ENCODE measurements at regions not wholly inside any gene's neighbourhood (a gene's known extent, or its start where the extent isn't known, plus 50 kb on each side); places are given as distances from the start of the nearest gene placed in this dataset.

DNA sequence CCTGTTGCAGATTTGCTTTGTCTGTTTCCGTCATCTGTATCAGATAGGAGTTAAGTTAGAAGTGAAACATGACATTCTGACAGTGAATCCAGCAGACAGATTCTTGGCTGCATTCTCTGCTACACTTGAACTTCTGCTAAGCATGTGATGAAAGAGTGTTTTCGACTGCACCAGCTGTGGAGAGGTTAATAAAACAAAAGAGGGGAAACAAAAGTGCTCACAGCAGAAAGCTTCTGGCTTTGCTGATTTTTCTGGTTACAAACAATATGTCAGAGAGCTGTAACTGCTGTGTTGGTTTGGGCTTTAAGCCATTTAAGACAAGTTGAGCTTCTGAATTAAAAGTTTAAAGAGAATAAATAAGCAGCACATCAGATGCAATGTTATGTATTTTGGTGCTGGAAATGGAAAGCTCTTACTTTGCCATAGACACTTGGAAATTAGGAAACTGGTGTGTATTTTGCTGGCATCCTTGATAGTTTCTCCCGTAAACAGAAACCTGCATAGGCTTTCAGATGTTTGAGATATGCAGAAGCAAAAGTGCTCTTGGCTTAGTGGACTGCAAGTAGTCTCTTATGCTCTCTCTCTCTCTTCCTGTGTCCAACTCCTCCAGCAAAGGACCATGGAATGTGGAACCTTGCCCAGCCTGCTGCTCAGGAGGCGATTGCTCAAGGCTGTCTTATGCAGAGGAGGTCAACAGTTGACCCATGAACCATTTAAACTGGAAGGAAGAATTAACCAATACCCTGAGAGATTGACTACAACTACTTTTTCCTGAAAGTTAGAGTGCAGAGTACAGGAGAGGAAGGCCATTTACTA, 104.9 kb downstream of the RPS12 start:
- TF ChIP-seq, protein P1, sequence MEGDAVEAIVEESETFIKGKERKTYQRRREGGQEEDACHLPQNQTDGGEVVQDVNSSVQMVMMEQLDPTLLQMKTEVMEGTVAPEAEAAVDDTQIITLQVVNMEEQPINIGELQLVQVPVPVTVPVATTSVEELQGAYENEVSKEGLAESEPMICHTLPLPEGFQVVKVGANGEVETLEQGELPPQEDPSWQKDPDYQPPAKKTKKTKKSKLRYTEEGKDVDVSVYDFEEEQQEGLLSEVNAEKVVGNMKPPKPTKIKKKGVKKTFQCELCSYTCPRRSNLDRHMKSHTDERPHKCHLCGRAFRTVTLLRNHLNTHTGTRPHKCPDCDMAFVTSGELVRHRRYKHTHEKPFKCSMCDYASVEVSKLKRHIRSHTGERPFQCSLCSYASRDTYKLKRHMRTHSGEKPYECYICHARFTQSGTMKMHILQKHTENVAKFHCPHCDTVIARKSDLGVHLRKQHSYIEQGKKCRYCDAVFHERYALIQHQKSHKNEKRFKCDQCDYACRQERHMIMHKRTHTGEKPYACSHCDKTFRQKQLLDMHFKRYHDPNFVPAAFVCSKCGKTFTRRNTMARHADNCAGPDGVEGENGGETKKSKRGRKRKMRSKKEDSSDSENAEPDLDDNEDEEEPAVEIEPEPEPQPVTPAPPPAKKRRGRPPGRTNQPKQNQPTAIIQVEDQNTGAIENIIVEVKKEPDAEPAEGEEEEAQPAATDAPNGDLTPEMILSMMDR (conservative IDR thresholded peaks at IDR 0.05; ENCODE audit: low read depth, low read length), result no peak
- peak; percentile 84 for TF ChIP-seq RCOR1 (IDR thresholded peaks at IDR 0.05; ENCODE audit: insufficient replicate concordance, low read length)
- TF ChIP-seq POLR2A (IDR thresholded peaks at IDR 0.05; ENCODE audit: low read depth, low read length), result no peak
- TF ChIP-seq CEBPB (IDR thresholded peaks at IDR 0.05; ENCODE audit: low read depth, low read length), result peak; percentile 98
- 0 out of 2 replicates have a peak, but pooled peaks have one; percentile 5 for TF ChIP-seq BHLHE40 (IDR thresholded peaks at IDR 0.05; ENCODE audit: low read depth, low read length)
- no peak for TF ChIP-seq MAFK (IDR thresholded peaks at IDR 0.05; ENCODE audit: low read depth, low read length)
- TF ChIP-seq MXI1 (IDR thresholded peaks at IDR 0.05; ENCODE audit: borderline replicate concordance, low read depth, low read length), result no peak
- TF ChIP-seq, protein P2, sequence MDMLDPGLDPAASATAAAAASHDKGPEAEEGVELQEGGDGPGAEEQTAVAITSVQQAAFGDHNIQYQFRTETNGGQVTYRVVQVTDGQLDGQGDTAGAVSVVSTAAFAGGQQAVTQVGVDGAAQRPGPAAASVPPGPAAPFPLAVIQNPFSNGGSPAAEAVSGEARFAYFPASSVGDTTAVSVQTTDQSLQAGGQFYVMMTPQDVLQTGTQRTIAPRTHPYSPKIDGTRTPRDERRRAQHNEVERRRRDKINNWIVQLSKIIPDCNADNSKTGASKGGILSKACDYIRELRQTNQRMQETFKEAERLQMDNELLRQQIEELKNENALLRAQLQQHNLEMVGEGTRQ (IDR thresholded peaks at IDR 0.05; ENCODE audit: low read depth, low read length), result no peak
- no peak for TF ChIP-seq FOS (IDR thresholded peaks at IDR 0.05; ENCODE audit: low read depth, low read length)
- no peak for TF ChIP-seq RAD21 (IDR thresholded peaks at IDR 0.05; ENCODE audit: low read length)

Data from IMR-90 (cell line).